NCI-H2081 (cell line): ENCODE measurements at regions not wholly inside any gene's neighbourhood (a gene's known extent, or its start where the extent isn't known, plus 50 kb on each side); places are given as distances from the start of the nearest gene placed in this dataset.
"Not testable (repeated sequence)": the region's sequence is repeated elsewhere in the genome, so short reads cannot be mapped to it uniquely, and the experiment has no call there.

Source experiments
- DNase-seq, 2 experiments: peaks; one replicate each; lab custom pipeline; 2025; lab: John Stamatoyannopoulos, UW

DNA sequence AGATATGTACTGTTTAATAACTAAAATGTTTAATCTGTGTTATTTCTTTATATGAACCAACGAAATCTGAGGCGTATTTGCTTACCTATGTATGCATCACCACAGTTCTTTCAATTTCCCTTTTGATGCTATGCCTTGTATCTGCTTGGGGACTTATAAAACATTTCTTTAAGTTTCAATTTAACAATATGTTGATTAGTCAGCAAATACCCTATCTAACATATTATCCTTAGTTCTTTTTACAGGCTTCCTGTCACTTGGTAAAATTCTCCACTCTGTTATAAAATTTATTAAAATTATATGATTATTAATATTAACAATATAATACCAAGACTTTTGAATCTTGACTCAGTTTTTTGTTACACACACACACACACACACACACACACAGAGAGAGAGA lies 174.3 kb downstream of the CPS1 start:
- no peak for DNase-seq

- DNase-seq = not testable (repeated sequence)
These were observed 190.4 kb downstream of the CPS1 start for GRCh38 chr2:210746826-210747225.

- DNase-seq = no peak
These were observed 196.1 kb downstream of the CPS1 start for GRCh38 chr2:210752532-210752931.

DNA sequence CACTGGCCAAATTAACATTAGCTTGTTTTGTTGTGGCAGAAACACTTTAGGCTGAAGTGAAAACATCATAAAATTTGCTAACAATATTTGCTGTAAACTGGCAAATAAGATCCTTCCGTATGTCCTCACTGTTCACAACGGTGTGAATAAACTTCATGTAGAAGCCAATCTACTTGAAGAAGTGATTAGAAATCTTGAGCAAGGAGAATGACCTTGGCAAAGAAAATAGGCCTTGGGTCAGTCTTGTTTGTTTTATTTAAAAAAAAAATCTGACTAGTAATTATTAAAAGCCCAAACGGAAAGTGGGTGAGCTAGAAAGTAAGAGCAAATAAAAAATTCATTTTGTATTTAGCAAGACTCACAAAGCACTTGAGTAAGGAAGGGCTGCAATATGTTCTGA lies 197.0 kb downstream of the CPS1 start:
- no peak for DNase-seq

DNA sequence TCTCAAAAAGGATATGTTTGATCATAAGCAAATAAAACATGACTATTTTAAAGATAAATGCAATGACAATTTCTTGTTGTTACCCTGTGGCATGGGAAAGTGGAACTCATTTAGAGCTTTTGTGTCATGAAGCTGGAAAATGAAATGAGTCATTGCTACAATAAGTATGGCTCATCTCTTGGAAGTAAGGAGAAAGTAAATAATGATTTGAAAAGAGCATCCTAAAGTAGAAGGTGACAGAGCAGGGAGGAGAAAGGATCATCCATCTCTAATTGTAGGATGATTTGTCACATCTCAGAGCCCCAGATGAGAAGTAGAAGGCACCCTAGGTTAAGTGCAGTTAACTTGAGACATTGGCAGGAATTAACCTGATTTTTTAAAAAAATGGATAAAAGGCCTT lies 200.5 kb downstream of the CPS1 start:
- DNase-seq = no peak

DNA sequence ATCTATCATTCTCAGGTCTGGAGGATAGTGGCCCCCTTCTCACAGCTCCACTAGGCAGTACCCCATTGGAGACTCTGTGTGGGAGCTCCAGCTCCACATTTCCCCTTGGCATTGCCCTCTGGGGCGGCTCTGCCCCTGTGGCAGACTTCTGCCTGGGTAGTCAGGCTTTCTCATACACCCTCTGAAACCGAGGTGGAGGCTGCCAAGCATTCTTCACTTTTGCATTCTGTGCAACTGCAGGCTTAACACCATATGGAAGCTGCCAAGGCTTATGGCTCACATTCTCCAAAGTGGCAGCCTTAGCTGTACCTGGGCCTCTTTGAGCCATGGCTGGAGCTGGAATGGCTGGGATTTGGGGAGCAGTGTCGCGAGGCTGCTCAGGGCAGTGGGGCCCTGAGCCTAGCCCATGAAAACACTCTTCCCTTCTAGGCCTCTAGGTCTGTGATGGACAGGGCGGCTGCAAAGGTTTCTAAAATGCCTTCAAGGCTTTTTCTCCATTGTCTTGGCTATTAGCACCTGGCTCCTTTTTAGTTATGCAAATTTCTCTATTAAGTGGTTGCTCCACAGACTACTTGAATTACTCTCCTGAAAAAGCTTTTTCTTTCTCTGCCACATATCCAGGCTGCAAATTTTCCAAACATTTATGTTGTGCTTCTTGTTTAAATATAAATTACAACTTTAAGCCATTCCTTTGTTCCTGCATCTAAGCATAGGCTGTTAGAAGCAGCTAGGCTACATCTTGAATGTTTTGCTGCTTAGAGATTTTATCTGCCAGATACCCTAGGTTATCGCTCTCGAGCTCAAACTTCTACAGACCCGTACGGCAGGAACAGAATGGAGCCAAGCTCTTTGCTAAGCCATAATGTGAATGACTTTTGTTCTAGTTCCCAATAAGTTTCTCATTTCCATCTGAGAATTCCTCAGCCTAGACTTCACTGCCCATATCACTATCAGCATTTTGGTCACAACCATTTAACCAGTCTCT lies 206.5 kb downstream of the CPS1 start:
- DNase-seq = no peak

DNA sequence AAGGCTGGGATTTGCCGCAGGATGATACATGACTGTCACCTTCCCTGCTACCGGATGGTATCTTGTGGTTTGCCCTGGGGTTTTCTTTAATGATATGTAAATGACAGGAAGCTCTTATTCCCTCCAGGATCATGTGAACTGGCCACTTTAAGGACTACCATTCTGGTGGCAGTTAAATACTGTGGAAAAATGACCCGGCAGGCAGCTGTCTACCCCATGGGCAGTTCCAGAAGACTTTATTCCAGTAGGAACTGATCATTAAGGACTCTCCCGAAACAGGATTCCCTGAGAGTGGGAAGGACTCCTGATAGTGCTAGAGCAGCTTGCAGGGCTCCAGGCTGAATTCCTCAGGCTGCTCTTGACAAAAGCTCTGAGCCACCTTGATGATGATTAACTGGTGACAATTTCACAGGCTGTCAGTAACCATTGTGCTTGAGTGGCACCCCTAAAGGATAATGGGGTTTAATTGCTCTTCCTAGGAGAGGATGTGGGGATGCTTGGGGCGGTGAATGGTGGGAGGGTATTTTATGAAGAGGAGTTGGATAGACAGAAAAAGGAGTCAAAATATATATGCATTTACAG lies 212.0 kb downstream of the CPS1 start:
- no peak for DNase-seq

- DNase-seq = no peak
These were observed 220.4 kb downstream of the CPS1 start for GRCh38 chr2:210776756-210777155.

DNA sequence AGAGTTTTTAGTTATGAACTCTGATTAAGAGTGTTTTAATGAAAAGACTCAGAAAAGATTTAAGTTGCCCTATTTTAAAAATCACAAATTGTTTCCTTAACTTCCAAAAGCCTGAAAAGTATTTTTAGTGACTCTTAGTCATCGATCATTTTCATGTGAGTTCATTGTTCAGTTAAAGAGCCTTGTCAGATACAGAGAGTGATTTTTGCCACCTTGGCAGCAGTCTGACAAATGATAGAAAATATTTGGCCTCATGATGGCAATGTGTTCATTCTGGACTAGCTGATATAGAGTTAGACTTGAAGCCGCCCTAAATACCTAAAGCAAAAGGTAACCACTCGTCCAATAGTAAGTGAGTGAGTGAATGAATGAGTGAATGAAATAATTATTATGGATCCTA lies 225.8 kb downstream of the CPS1 start:
- DNase-seq = peak in 1 of 2 experiments; percentile 18

DNA sequence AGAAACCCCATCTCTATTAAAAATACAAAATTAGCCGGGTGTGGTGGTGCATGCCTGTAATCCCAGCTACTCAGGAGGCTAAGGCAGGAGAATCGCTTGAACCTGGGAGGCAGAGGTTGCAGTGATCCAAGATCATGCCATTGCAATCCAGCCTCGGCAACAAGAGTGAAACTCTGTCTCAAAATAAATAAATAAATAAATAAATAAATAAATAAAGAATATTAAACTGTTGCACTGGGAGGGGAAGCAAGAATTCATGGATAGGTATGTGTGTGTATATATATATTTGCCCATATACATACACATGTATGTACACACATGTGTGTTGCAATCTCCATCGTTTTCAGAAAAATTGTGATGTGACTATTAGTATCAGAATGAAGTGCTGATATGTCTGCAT lies 231.4 kb downstream of the CPS1 start:
- not testable (repeated sequence) for DNase-seq

- DNase-seq = peak; percentile 9 to 34
These were observed 235.6 kb downstream of the CPS1 start for GRCh38 chr2:210792000-210792399.

DNA sequence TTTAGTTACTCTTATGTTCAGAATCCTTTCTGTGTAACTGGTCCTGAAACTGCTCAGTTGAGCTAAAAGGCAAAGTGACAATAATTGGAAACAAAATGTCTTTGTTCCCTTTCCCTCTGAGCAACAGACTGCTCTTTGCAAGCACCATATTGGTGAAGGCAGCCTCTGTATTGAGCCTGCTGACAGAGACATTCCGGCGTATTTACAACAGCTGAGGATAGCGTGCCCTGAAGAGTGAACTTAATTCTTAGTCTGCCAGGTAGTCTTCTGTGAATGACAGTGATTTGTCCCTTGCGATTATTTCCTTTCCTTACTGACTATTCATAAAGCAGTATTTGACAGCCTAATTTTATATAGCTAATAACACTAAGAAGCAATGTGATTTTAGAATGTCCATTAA lies 239.1 kb downstream of the CPS1 start:
- no peak for DNase-seq

DNA sequence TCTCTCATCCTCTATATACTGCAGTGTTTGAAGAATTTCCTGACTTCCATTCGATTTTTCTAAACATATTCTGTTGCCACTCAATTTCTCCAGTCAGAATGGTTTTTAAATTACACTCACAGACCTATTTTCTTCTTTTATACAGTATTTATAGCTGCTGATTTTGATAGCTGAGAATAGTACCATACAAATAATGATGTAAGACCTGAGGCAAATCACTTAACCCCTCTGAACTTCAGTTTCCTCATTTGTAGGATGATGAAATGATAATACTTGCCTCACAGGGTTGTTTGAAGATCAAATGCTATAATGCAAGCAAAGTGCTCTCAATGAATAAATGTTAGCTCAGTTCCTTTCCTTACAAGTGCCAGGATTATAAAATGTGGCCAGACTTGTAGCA lies 241.8 kb downstream of the CPS1 start:
- DNase-seq = no peak

- DNase-seq = no peak
These were observed 258.0 kb downstream of the CPS1 start for GRCh38 chr2:210814251-210815025.

DNA sequence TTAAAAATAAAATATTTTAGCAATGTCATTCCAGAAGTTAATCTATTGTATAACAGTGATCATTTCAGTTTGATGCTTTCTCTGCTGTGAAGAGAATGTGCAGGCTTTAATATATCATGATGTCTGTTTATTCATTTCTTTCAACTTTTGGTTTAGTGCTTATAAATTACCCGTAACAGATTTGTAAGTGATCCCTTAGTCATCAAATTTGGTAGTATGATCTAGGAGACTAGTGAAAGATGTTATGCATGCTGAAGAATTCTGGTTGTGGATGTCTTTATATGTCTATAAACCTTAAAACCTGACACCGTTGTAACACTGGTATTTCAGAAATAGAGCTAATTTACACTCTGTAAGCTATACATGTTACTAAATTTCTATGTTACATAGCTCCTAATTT lies 260.4 kb downstream of the CPS1 start:
- DNase-seq = no peak

DNA sequence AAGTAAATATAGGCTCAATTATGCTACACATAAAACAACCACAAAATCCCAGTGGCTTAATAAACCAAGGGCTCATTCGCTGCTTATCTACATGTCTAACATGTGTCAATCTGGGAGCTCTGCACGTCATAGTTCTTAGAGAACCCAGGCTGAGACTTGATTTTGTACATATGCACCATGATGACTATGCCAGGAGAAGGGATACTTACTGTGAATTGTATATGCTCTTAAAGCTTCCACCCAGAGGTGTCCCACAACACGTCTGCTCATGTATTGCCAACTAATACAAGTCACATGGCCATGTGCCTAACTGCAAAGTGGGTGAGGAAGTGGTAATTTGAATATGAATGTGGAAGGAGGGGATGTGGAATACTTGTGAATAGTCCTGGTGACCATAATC lies 262.1 kb downstream of the CPS1 start:
- DNase-seq = no peak

GRCh38 chr2:210833403-210833802 lies 277.0 kb downstream of the CPS1 start:
- DNase-seq = no peak

GRCh38 chr2:210839034-210839433 lies 282.6 kb downstream of the CPS1 start:
- no peak for DNase-seq

DNA sequence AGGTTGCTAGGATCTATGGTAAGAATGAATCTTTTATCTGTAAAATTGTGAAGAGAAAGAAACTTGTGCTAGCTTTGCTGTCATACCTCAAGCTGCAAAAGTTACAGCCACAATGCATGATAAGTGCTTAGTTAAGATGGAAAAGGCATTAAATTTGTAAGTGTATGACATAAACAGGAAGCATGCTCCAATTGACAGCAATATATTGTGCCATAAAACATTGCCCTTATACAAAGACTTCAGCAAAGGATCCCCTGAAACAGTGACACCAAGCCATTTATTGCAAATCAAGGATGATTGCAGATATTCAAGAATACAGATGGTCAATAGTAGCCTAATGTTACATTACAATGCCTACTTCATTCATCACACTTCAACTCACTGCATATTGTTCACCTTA lies 283.1 kb downstream of the CPS1 start:
- DNase-seq = no peak

GRCh38 chr2:210842896-210843295 lies 286.5 kb downstream of the CPS1 start:
- DNase-seq = no peak

DNA sequence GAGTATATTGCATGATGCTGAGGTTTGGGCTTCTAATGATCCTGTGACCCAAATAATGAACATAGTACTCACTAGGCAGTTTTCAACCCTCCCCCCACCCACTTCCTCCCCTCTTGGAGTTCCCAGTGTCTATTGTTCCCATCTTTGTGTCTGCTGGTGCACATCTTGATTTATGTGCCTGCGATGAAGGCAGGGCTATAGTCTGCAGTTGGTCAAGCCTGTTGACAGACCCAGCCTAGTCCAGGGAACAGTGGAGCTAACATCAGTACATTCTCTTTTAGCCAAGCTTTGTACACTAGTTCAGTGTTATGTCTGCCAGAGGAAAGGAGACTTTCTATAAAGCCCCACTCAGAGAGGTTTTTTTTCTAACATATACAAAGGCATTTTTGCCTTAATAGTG lies 287.6 kb downstream of the CPS1 start:
- no peak for DNase-seq

GRCh38 chr2:210859314-210859713 lies 302.9 kb downstream of the CPS1 start:
- DNase-seq = peak; percentile 37 to 83

DNA sequence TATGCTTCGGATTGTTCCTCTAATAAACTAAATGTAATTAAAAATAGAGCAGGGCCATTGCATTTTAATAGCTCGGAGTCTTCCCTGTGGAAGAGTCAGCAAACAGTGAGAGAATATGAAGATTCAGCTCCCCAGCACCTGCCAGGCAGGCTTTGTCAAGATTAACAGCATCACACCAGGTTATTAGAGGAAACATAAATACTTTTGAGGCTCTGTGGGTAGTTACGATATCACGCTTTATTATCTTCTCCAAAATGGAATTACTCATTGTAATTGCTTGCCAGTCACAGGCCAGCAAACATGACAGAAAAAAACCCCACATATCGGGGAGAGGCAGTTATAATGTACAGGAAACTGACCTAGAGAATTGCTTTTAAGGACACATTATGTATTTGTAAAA lies 303.9 kb downstream of the CPS1 start:
- DNase-seq = peak; percentile 70 to 94
